Endothelial cell of umbilical vein (primary cell): ENCODE measurements at regions not wholly inside any gene's neighbourhood (a gene's known extent, or its start where the extent isn't known, plus 50 kb on each side); places are given as distances from the start of the nearest gene placed in this dataset.

Source experiments
- BruUV-seq: library from RNA; stranded (reverse); fragments of 400-500 nt; replicated peaks from 2 replicates; lab custom pipeline; 2021; lab: Mats Ljungman, UMichigan
- CTCF ChIA-PET: fragments of 300-600, 350-600 bp; sonication (Branson Sonifier 250); formaldehyde crosslinking; loops from one replicate; lab custom pipeline; 2021; ENCODE audit warnings: antibody characterized with exemption, inconsistent platforms; lab: Charles Lee
- POLR2A ChIA-PET: fragments of 300-600, 350-600 bp; sonication (Branson Sonifier 250); formaldehyde crosslinking; loops from one replicate; lab custom pipeline; 2021; ENCODE audit warnings: antibody characterized with exemption, inconsistent platforms; lab: Charles Lee
- DNase-seq: peaks from one replicate; pipeline ENCODE4 v3.0.0-alpha.2; 2011; ENCODE audit warnings: low read depth, low spot score
- FAIRE-seq: peaks from 2 replicates; lab custom pipeline; 2011; peaks lifted over from hg19 to GRCh38; lab: Jason Lieb, UNC
- H2AFZ ChIP-seq: 2 replicates; pipeline ENCODE4 v1.6.0; 2012; ENCODE audit warnings: low read depth, low read length, control low read depth, inconsistent platforms
- H3K27ac ChIP-seq: 2 replicates; pipeline ENCODE4 v1.5.1; 2011; ENCODE audit warnings: low read depth, mild to moderate bottlenecking, control low read depth, low read length, moderate library complexity; ENCODE audit not compliant: insufficient read depth
- H3K27me3 ChIP-seq, 2 experiments: 2 replicates each; pipeline versions ENCODE4 v1.6.0 to v1.6.1; 2011; ENCODE audit warnings: low read length in 2 of 2, mixed read lengths in 1 of 2; ENCODE audit not compliant: control insufficient read depth in 2 of 2, insufficient read depth in 2 of 2
- H3K36me3 ChIP-seq, 2 experiments: 2 replicates in 1 of 2; 3 replicates in 1 of 2; pipeline ENCODE4 v1.5.1; 2011; ENCODE audit warnings: low read length in 2 of 2, mild to moderate bottlenecking in 1 of 2, moderate library complexity in 1 of 2; ENCODE audit not compliant: control insufficient read depth in 2 of 2, insufficient read depth in 2 of 2; ENCODE audit errors: extremely low read depth in 1 of 2
- H3K4me1 ChIP-seq: 3 replicates; pipeline ENCODE4 v1.5.1; 2011; ENCODE audit warnings: mild to moderate bottlenecking, low read length; ENCODE audit not compliant: control insufficient read depth, insufficient read depth; ENCODE audit errors: extremely low read depth
- H3K4me2 ChIP-seq: 2 replicates; pipeline ENCODE4 v1.6.1; 2011; ENCODE audit warnings: low read length, control low read depth, mixed read lengths; ENCODE audit not compliant: insufficient read depth
- H3K4me3 ChIP-seq, 3 experiments: fragments of 200-600 bp in 1 of 3; sonication (generic), shearing (Covaris generic) in 1 of 3; replicated peaks in 1 of 3; 2 replicates each; pipeline ENCODE4 v1.5.1; 2011 to 2016; ENCODE audit warnings: control low read depth in 3 of 3, low read length in 3 of 3, mild to moderate bottlenecking in 2 of 3, inconsistent platforms in 1 of 3, low read depth in 1 of 3, moderate library complexity in 1 of 3; ENCODE audit not compliant: insufficient read depth in 1 of 3
- H3K79me2 ChIP-seq: 2 replicates; pipeline ENCODE4 v1.6.0; 2012; ENCODE audit warnings: low read length, inconsistent platforms; ENCODE audit not compliant: control insufficient read depth, insufficient read depth
- H3K9ac ChIP-seq: replicated peaks from 2 replicates; pipeline ENCODE3; 2011; ENCODE audit warnings: low read length, control low read depth; ENCODE audit not compliant: insufficient read depth; ENCODE audit errors: extremely low read depth
- H3K9me1 ChIP-seq: replicated peaks from 3 replicates; pipeline ENCODE4 v1.6.0; 2011; ENCODE audit warnings: mild to moderate bottlenecking, low read length; ENCODE audit not compliant: control insufficient read depth, insufficient read depth; ENCODE audit errors: extremely low read depth
- H3K9me3 ChIP-seq: replicated peaks from 2 replicates; pipeline ENCODE4 v1.5.1; 2012; ENCODE audit warnings: low read length, inconsistent platforms; ENCODE audit not compliant: control insufficient read depth, insufficient read depth
- H4K20me1 ChIP-seq: replicated peaks from 2 replicates; pipeline ENCODE3; 2011; ENCODE audit warnings: mild to moderate bottlenecking, low read length; ENCODE audit not compliant: control insufficient read depth, insufficient read depth; ENCODE audit errors: extremely low read depth
- EZH2 ChIP-seq: IDR thresholded peaks from 2 replicates; pipeline ENCODE4 v1.6.1; 2012; ENCODE audit warnings: borderline replicate concordance, low read depth, mild to moderate bottlenecking, moderate library complexity, low read length, inconsistent platforms; ENCODE audit not compliant: severe bottlenecking
- FOS ChIP-seq: IDR thresholded peaks from 2 replicates; pipeline ENCODE4 v1.6.1; 2011; ENCODE audit warnings: mild to moderate bottlenecking, low read length, moderate library complexity, borderline replicate concordance; ENCODE audit not compliant: insufficient read depth
- GATA2 ChIP-seq: IDR thresholded peaks from 2 replicates; pipeline ENCODE4 v1.7.0; 2011; ENCODE audit warnings: low read depth, mild to moderate bottlenecking, moderate library complexity, mixed read lengths, low read length; ENCODE audit not compliant: insufficient read length, insufficient read depth
- JUN ChIP-seq: IDR thresholded peaks from 2 replicates; pipeline ENCODE4 v1.6.1; 2011; ENCODE audit warnings: borderline replicate concordance, low read depth; ENCODE audit not compliant: insufficient read length, insufficient read depth
- MYC ChIP-seq: IDR thresholded peaks from one replicate; pipeline ENCODE4 v1.6.1; 2011; ENCODE audit warnings: mild to moderate bottlenecking, low read depth, low read length
- POLR2AphosphoS5 ChIP-seq: IDR thresholded peaks from 2 replicates; pipeline ENCODE4 v1.6.1; 2012; ENCODE audit warnings: low read depth, mild to moderate bottlenecking, control low read depth, low read length, moderate library complexity; ENCODE audit not compliant: insufficient read depth
- dilution Hi-C: fragments of 300-500 bp; cut with MboI; formaldehyde crosslinking; loops from one replicate; pipeline ENCODE4 v1.15.0; 2019; ENCODE audit warnings: low sequenced_read_pairs; ENCODE audit not compliant: extremely low pct_ligation_motif_present
- intact Hi-C: fragments of 100-400 bp; cut with micrococcal nuclease; formaldehyde crosslinking; loops from one replicate; pipeline ENCODE4 v1.10.0; 2022
- TF ChIP-seq, protein P1 (sequence below), 2 donors: IDR thresholded peaks; 1 replicate in 1 of 2; 2 replicates in 1 of 2; pipeline ENCODE4 v1.5.1; 2011; ENCODE audit warnings: low read length in 2 of 2, mild to moderate bottlenecking in 2 of 2, moderate library complexity in 2 of 2, control low read depth in 1 of 2, inconsistent platforms in 1 of 2, low read depth in 1 of 2; ENCODE audit not compliant: insufficient read depth in 1 of 2; ENCODE audit errors: extremely low read depth in 1 of 2
- TF ChIP-seq, protein P2 (sequence below): IDR thresholded peaks from 2 replicates; pipeline ENCODE4 v1.6.1; 2011; ENCODE audit not compliant: insufficient read depth, insufficient read length

DNA sequence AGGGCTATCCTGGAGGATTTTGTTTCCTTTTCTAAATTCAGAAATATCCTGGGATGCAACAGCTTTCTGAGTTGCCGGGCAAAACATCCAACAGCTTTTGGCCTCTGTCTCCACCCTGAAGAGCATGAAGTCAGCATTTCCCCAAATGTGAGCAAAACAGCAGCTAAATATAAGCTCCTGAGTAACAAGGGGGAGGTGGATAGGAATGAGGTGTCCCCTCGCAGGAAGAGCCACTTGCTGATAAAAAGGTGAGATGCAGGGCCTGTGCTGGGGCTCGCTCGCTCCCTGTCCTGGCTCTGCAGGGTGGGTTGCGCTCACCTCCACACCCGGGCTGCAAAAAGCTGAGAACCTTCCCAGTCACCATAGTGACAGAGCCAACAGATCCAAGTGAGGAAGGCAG, 264.3 kb downstream of the ZEB1 start:
- no peaks in the 10 kb centered on the region for H3K9me1 ChIP-seq
- DNase-seq (no peak), FAIRE-seq (no peak)
- TF ChIP-seq, protein P1, sequence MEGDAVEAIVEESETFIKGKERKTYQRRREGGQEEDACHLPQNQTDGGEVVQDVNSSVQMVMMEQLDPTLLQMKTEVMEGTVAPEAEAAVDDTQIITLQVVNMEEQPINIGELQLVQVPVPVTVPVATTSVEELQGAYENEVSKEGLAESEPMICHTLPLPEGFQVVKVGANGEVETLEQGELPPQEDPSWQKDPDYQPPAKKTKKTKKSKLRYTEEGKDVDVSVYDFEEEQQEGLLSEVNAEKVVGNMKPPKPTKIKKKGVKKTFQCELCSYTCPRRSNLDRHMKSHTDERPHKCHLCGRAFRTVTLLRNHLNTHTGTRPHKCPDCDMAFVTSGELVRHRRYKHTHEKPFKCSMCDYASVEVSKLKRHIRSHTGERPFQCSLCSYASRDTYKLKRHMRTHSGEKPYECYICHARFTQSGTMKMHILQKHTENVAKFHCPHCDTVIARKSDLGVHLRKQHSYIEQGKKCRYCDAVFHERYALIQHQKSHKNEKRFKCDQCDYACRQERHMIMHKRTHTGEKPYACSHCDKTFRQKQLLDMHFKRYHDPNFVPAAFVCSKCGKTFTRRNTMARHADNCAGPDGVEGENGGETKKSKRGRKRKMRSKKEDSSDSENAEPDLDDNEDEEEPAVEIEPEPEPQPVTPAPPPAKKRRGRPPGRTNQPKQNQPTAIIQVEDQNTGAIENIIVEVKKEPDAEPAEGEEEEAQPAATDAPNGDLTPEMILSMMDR (IDR thresholded peaks at IDR 0.05; ENCODE audit: extremely low read depth in 1 of 2, insufficient read depth in 1 of 2, low read depth in 1 of 2, low read length in 2 of 2): no peak
- no peak for TF ChIP-seq EZH2
- TF ChIP-seq, protein P2, sequence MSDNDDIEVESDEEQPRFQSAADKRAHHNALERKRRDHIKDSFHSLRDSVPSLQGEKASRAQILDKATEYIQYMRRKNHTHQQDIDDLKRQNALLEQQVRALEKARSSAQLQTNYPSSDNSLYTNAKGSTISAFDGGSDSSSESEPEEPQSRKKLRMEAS: no peak
- no peak overlapping the region for H2AFZ ChIP-seq
- no peaks in the 10 kb centered on the region for H3K27me3 ChIP-seq
- H4K20me1 ChIP-seq: no peaks in the 10 kb centered on the region
- no peak overlapping the region for H3K4me2 ChIP-seq
- H3K36me3 ChIP-seq: no peaks in the 10 kb centered on the region
- H3K4me1 ChIP-seq: peaks cover 9% of the 10 kb centered on the region
- BruUV-seq: no TSS peak
- no peak overlapping the region for H3K27ac ChIP-seq
- ChIA-PET POLR2A (interaction anchor here (0.6 kb wide), 1 partner anchor 668 kb away, joined by 3 read pairs; no protein-coding TSS in a partner anchor), CTCF (interaction anchor here (1.1 to 1.4 kb wide), 2 partner anchors 10 to 82 kb away, joined by 3 to 4 read pairs; no protein-coding TSS in a partner anchor)
- no peaks in the 10 kb centered on the region for H3K79me2 ChIP-seq
- no peaks in the 10 kb centered on the region for H3K9me3 ChIP-seq
- dilution Hi-C loops: no loop called here
- intact Hi-C loops: no loop called here
- H3K9ac ChIP-seq: no peak overlapping the region
- H3K4me3 ChIP-seq: no peak overlapping the region

DNA sequence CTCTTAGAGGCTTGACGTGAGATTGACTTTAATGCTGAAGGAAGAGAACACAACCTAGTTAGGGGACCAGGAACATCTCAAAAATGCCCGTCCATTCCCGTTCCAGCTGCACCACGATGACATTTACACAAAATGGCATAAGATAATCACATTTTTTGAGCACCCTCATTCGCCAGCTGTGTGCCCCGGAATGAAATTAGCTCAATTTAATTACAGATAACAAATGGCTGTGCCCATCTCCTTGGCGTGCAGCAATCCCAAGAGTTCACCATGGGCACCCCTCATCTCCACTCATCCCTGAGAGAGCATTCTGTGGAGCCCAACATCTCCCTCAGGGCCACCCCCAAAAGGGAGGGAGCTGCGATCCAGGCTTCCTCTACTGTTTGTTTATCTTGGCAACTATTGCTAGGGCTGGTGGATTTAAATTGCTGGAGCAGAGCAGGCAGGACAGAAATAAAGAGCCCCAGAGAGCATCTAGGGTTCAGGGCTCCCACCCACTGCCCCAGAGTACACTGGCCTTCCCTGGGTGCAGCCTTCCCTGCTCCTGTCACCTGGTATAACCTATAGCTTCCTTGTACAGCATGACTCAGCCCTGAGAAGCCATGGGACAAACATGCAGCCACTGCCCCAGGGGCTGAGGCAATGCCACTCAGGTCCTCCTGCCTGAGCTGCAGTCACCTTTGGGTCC, 263.5 kb downstream of the ZEB1 start:
- ChIA-PET POLR2A (no interaction called here), CTCF (interaction anchor here (0.8 to 1.4 kb wide), 4 partner anchors 10 to 895 kb away, joined by 3 to 4 read pairs (median 3); no protein-coding TSS in a partner anchor)
- Histone ChIP-seq H3K27ac (no peak overlapping the region), H3K9me3 (no peaks in the 10 kb centered on the region), H3K4me1 (peaks cover 9% of the 10 kb centered on the region), H3K79me2 (no peaks in the 10 kb centered on the region), H2AFZ (no peak overlapping the region), H3K9ac (no peak overlapping the region), H3K9me1 (no peaks in the 10 kb centered on the region), H3K4me3 (no peak overlapping the region), H4K20me1 (no peaks in the 10 kb centered on the region), H3K4me2 (no peak overlapping the region), H3K36me3 (no peaks in the 10 kb centered on the region), H3K27me3 (no peaks in the 10 kb centered on the region)
- DNase-seq (peak; percentile 35), FAIRE-seq (peak; percentile 35)
- BruUV-seq: no TSS peak
- dilution Hi-C loops (no loop called here), intact Hi-C loops (no loop called here)
- TF ChIP-seq FOS: no peak
- TF ChIP-seq, protein P1 (IDR thresholded peaks at IDR 0.05; ENCODE audit: extremely low read depth in 1 of 2, insufficient read depth in 1 of 2, low read depth in 1 of 2, low read length in 2 of 2): no peak
- no peak for TF ChIP-seq JUN
- no peak for TF ChIP-seq MYC
- TF ChIP-seq EZH2: no peak
- TF ChIP-seq POLR2AphosphoS5: no peak
- TF ChIP-seq, protein P2: no peak
- TF ChIP-seq GATA2: no peak
